Fibroblast of skin of left quadriceps (primary cell): ENCODE measurements at regions not wholly inside any gene's neighbourhood (a gene's known extent, or its start where the extent isn't known, plus 50 kb on each side); places are given as distances from the start of the nearest gene placed in this dataset.

Experiments
- DNase-seq, 2 experiments: peaks; one replicate each; pipeline ENCODE4 v3.0.0-alpha.2; 2013; ENCODE audit warnings: low read depth in 2 of 2

- DNase-seq = no peak
Observed at GRCh38 chr4:189237340-189237739, 703.3 kb upstream of the FRG1 start.

GRCh38 chr4:189255636-189256035 lies 685.0 kb upstream of the FRG1 start:
- DNase-seq = no peak

- no peak for DNase-seq
Observed at GRCh38 chr4:189261475-189261874, 679.2 kb upstream of the FRG1 start.

- DNase-seq = no peak
Observed at GRCh38 chr4:189265515-189265914, 675.2 kb upstream of the FRG1 start.

- no peak for DNase-seq
Observed at GRCh38 chr4:189267312-189267965, 673.2 kb upstream of the FRG1 start.

GRCh38 chr4:189278597-189279165 lies 662.0 kb upstream of the FRG1 start:
- DNase-seq = peak; percentile 30 to 34

- peak; percentile 84 for DNase-seq
Observed at GRCh38 chr4:189279188-189279587, 661.5 kb upstream of the FRG1 start.

- DNase-seq = no peak
Observed at GRCh38 chr4:189285377-189285776, 655.3 kb upstream of the FRG1 start.

- DNase-seq = no peak
Observed at GRCh38 chr4:189291939-189292338, 648.7 kb upstream of the FRG1 start.

- no peak for DNase-seq
Observed at GRCh38 chr4:189293459-189293858, 647.2 kb upstream of the FRG1 start.

- DNase-seq = no peak
Observed at GRCh38 chr4:189294574-189294973, 646.1 kb upstream of the FRG1 start.

- no peak for DNase-seq
Observed at GRCh38 chr4:189299706-189300105, 641.0 kb upstream of the FRG1 start.

GRCh38 chr4:189301692-189302091 lies 639.0 kb upstream of the FRG1 start:
- no peak for DNase-seq

GRCh38 chr4:189302719-189303118 lies 638.0 kb upstream of the FRG1 start:
- no peak for DNase-seq

- peak in 1 of 2 experiments; percentile 10 for DNase-seq
Observed at GRCh38 chr4:189304167-189304566, 636.5 kb upstream of the FRG1 start.

- peak; percentile 44 to 45 for DNase-seq
Observed at GRCh38 chr4:189304809-189305208, 635.9 kb upstream of the FRG1 start.

- DNase-seq = no peak
Observed at GRCh38 chr4:189305500-189305899, 635.2 kb upstream of the FRG1 start.

GRCh38 chr4:189311251-189311650 lies 629.4 kb upstream of the FRG1 start:
- no peak for DNase-seq

GRCh38 chr4:189313064-189313463 lies 627.6 kb upstream of the FRG1 start:
- no peak for DNase-seq

- no peak for DNase-seq
Observed at GRCh38 chr4:189313861-189314513, 626.7 kb upstream of the FRG1 start.

GRCh38 chr4:189322426-189322825 lies 618.2 kb upstream of the FRG1 start:
- DNase-seq = no peak

- DNase-seq = no peak
Observed at GRCh38 chr4:189341881-189342280, 598.8 kb upstream of the FRG1 start.

GRCh38 chr4:189355590-189355989 lies 585.1 kb upstream of the FRG1 start:
- no peak for DNase-seq
